OCI-LY7 (cell line): ENCODE measurements at regions not wholly inside any gene's neighbourhood (a gene's known extent, or its start where the extent isn't known, plus 50 kb on each side); places are given as distances from the start of the nearest gene placed in this dataset.

Experiments used
- BruUV-seq: library from RNA; stranded (reverse); fragments of 400-500 nt; replicated peaks from 2 replicates; lab custom pipeline; 2021; lab: Mats Ljungman, UMichigan
- CTCF ChIA-PET: fragments of 300-600 bp; sonication (Branson Sonifier 250); formaldehyde crosslinking; loops from one replicate; lab custom pipeline; 2022; ENCODE audit warnings: antibody characterized with exemption; ENCODE audit not compliant: unreplicated experiment; lab: Charles Lee
- POLR2A ChIA-PET: fragments of 300-600 bp; sonication (Branson Sonifier 250); formaldehyde crosslinking; loops from one replicate; lab custom pipeline; 2022; ENCODE audit warnings: antibody characterized with exemption; lab: Charles Lee
- DNase-seq: peaks from one replicate; pipeline ENCODE4 v3.0.0-alpha.2; 2015; ENCODE audit warnings: low spot score
- H2AFZ ChIP-seq: fragments of 200-600 bp; sonication (generic), shearing (Covaris generic); 2 replicates; pipeline ENCODE4 v1.6.1; 2014; ENCODE audit warnings: mild to moderate bottlenecking, antibody characterized with exemption, low read length, moderate library complexity
- H3K27ac ChIP-seq: fragments of 200-600 bp; sonication (generic); 2 replicates; pipeline ENCODE4 v1.5.1; 2014; ENCODE audit warnings: mixed run types, low read depth, mild to moderate bottlenecking, moderate library complexity, low read length, inconsistent platforms; ENCODE audit not compliant: poor library complexity, severe bottlenecking
- H3K36me3 ChIP-seq: fragments of 200-600 bp; sonication (generic); 2 replicates; pipeline ENCODE4 v1.6.1; 2014; ENCODE audit warnings: mild to moderate bottlenecking, antibody characterized with exemption, low read length, moderate library complexity, mixed read lengths; ENCODE audit not compliant: insufficient read depth
- H3K4me1 ChIP-seq: fragments of 200-600 bp; sonication (generic); 2 replicates; pipeline ENCODE4 v1.5.1; 2014; ENCODE audit warnings: mild to moderate bottlenecking, low read length; ENCODE audit not compliant: insufficient read depth, poor library complexity, severe bottlenecking
- H3K4me2 ChIP-seq: fragments of 200-600 bp; sonication (generic); 2 replicates; pipeline ENCODE4 v1.6.1; 2014; ENCODE audit warnings: mild to moderate bottlenecking, low read length
- H3K4me3 ChIP-seq: fragments of 200-600 bp; sonication (generic); 2 replicates; pipeline ENCODE4 v1.5.1; 2014; ENCODE audit warnings: mild to moderate bottlenecking, low read depth, low read length; ENCODE audit not compliant: poor library complexity, severe bottlenecking
- H3K79me2 ChIP-seq: fragments of 200-600 bp; sonication (generic); 2 replicates; pipeline ENCODE4 v1.6.1; 2016; ENCODE audit warnings: low read depth, mild to moderate bottlenecking, low read length, moderate library complexity, mixed read lengths; ENCODE audit not compliant: insufficient read depth
- H3K9me2 ChIP-seq: fragments of 200-600 bp; sonication (generic); 2 replicates; pipeline ENCODE4 v1.6.1; 2016; ENCODE audit warnings: mild to moderate bottlenecking, low read length, mixed read lengths; ENCODE audit not compliant: insufficient read depth
- H3K9me3 ChIP-seq: fragments of 200-600 bp; sonication (generic); 2 replicates; pipeline ENCODE4 v1.6.1; 2014; ENCODE audit warnings: mild to moderate bottlenecking, mixed run types, low read length, mixed read lengths
- H4K20me1 ChIP-seq: fragments of 200-600 bp; sonication (generic); 2 replicates; pipeline ENCODE4 v1.6.1; 2014; ENCODE audit warnings: mild to moderate bottlenecking, antibody characterized with exemption, low read length, moderate library complexity, mixed read lengths; ENCODE audit not compliant: insufficient read depth
- CTCF ChIP-seq: fragments of 200-600 bp; sonication (generic); conservative IDR thresholded peaks from 2 replicates; pipeline ENCODE4 v1.5.1; 2014; ENCODE audit warnings: mild to moderate bottlenecking, antibody characterized with exemption, low read length, moderate library complexity, mixed read lengths
- EZH2phosphoT487 ChIP-seq: fragments of 200-600 bp; sonication (generic); IDR thresholded peaks from 2 replicates; pipeline ENCODE4 v1.6.1; 2018; ENCODE audit warnings: low read depth, borderline replicate concordance, mild to moderate bottlenecking, mixed run types, antibody characterized with exemption, low read length, moderate library complexity, mixed read lengths
- intact Hi-C: fragments of 100-400 bp; cut with micrococcal nuclease; formaldehyde crosslinking; loops from one replicate; pipeline ENCODE4 v1.10.0; 2022; ENCODE audit not compliant: unreplicated experiment

- TF ChIP-seq EZH2phosphoT487 (no peak), CTCF (no peak)
- Histone ChIP-seq H4K20me1 (no peaks in the 10 kb centered on the region), H3K4me1 (no peaks in the 10 kb centered on the region), H3K4me3 (no peak overlapping the region), H3K9me2 (no peaks in the 10 kb centered on the region), H3K4me2 (no peak overlapping the region), H3K9me3 (0 out of 2 replicates have a peak, but pooled peaks cover 5% of the 10 kb centered on the region), H3K79me2 (no peaks in the 10 kb centered on the region), H3K36me3 (no peaks in the 10 kb centered on the region), H2AFZ (no peak overlapping the region), H3K27ac (no peak overlapping the region)
- no TSS peak for BruUV-seq
- ChIA-PET CTCF (no interaction called here), POLR2A (interaction anchor here (0.7 kb wide), 1 partner anchor 865 kb away, joined by 3 read pairs; no protein-coding TSS in a partner anchor)
- intact Hi-C loops: loop anchor here (1.0 kb wide), 1 partner anchor 269 kb away; no protein-coding TSS in a partner anchor
- no peak for DNase-seq
Observed at GRCh38 chr7:36021917-36022550, 131.0 kb upstream of the EEPD1 start.

GRCh38 chr7:36023033-36023560, 130.0 kb upstream of the EEPD1 start:
- Histone ChIP-seq H3K9me2 (no peaks in the 10 kb centered on the region), H3K4me1 (no peaks in the 10 kb centered on the region), H3K9me3 (0 out of 2 replicates have a peak, but pooled peaks cover 5% of the 10 kb centered on the region), H3K79me2 (no peaks in the 10 kb centered on the region), H3K27ac (no peak overlapping the region), H4K20me1 (no peaks in the 10 kb centered on the region), H2AFZ (no peak overlapping the region), H3K36me3 (no peaks in the 10 kb centered on the region), H3K4me3 (no peak overlapping the region), H3K4me2 (no peak overlapping the region)
- no peak for DNase-seq
- CTCF ChIA-PET: no interaction called here
- intact Hi-C loops: no loop called here
- TF ChIP-seq CTCF: no peak
- no peak for TF ChIP-seq EZH2phosphoT487
- POLR2A ChIA-PET: interaction anchor here (0.7 kb wide), 1 partner anchor 863 kb away, joined by 3 read pairs; no protein-coding TSS in a partner anchor
- no TSS peak for BruUV-seq

- Histone ChIP-seq H3K79me2 (no peaks in the 10 kb centered on the region), H4K20me1 (no peaks in the 10 kb centered on the region), H3K4me2 (no peak overlapping the region), H3K27ac (no peak overlapping the region), H3K9me3 (0 out of 2 replicates have a peak, but pooled peaks cover 5% of the 10 kb centered on the region), H3K4me1 (no peaks in the 10 kb centered on the region), H2AFZ (no peak overlapping the region), H3K9me2 (no peaks in the 10 kb centered on the region), H3K36me3 (no peaks in the 10 kb centered on the region), H3K4me3 (no peak overlapping the region)
- DNase-seq: no peak
- intact Hi-C loops: no loop called here
- BruUV-seq: no TSS peak
- POLR2A ChIA-PET: no interaction called here
- CTCF ChIA-PET: no interaction called here
- TF ChIP-seq EZH2phosphoT487 (no peak), CTCF (no peak)
Observed at GRCh38 chr7:36025190-36025589, 127.9 kb upstream of the EEPD1 start.
